Neural progenitor cell (in vitro differentiated cells): ENCODE measurements at regions not wholly inside any gene's neighbourhood (a gene's known extent, or its start where the extent isn't known, plus 50 kb on each side); places are given as distances from the start of the nearest gene placed in this dataset.

ENCODE experiments used
- DNase-seq: peaks from one replicate; pipeline ENCODE4 v3.0.0-alpha.2; 2016; ENCODE audit warnings: low spot score
- H2AFZ ChIP-seq: fragments of 200-600 bp; sonication (generic); replicated peaks from 2 replicates; pipeline ENCODE4 v1.6.1; 2016; ENCODE audit warnings: antibody characterized with exemption
- H3F3A ChIP-seq: fragments of 200-600 bp; sonication (generic); 2 replicates; pipeline ENCODE4 v1.6.1; 2016; ENCODE audit warnings: antibody characterized with exemption, low read depth
- H3K27ac ChIP-seq: fragments of 200-600 bp; sonication (generic); 2 replicates; pipeline ENCODE4 v1.5.1; 2016; ENCODE audit warnings: mild to moderate bottlenecking
- H3K27me3 ChIP-seq: fragments of 200-600 bp; sonication (generic); 2 replicates; pipeline ENCODE4 v1.6.1; 2016; ENCODE audit warnings: mild to moderate bottlenecking, moderate library complexity
- H3K36me3 ChIP-seq: fragments of 200-600 bp; sonication (generic); 2 replicates; pipeline ENCODE4 v1.5.1; 2016
- H3K4me1 ChIP-seq: fragments of 200-600 bp; sonication (generic); 2 replicates; pipeline ENCODE4 v1.6.1; 2016; ENCODE audit warnings: mixed run types
- H3K4me2 ChIP-seq: fragments of 200-600 bp; sonication (generic); 2 replicates; pipeline ENCODE4 v1.6.1; 2016
- H3K4me3 ChIP-seq: fragments of 200-600 bp; sonication (generic); 2 replicates; pipeline ENCODE4 v1.5.1; 2016
- H3K79me2 ChIP-seq: fragments of 200-600 bp; sonication (generic); 2 replicates; pipeline ENCODE4 v1.6.1; 2016; ENCODE audit warnings: low read depth
- H3K9ac ChIP-seq: fragments of 200-600 bp; sonication (generic); 2 replicates; pipeline ENCODE4 v1.6.1; 2016
- H3K9me3 ChIP-seq: fragments of 200-600 bp; sonication (generic); 2 replicates; pipeline ENCODE4 v1.5.1; 2016; ENCODE audit warnings: low read depth
- H4K20me1 ChIP-seq: fragments of 200-600 bp; sonication (generic); 2 replicates; pipeline ENCODE4 v1.6.1; 2016; ENCODE audit warnings: low read depth
- H3K27ac Mint-ChIP-seq: 3 replicates; pipeline ENCODE4 v1.8.0; 2021; ENCODE audit warnings: mixed read lengths
- H3K27me3 Mint-ChIP-seq: 2 replicates; pipeline ENCODE4 v1.8.0; 2022; ENCODE audit warnings: low read depth, mild to moderate bottlenecking, inconsistent platforms, moderate library complexity, mixed read lengths; ENCODE audit not compliant: insufficient read depth
- H3K36me3 Mint-ChIP-seq: 3 replicates; pipeline ENCODE4 v1.8.0; 2021; ENCODE audit warnings: mixed read lengths
- H3K4me1 Mint-ChIP-seq: 3 replicates; pipeline ENCODE4 v1.8.0; 2021; ENCODE audit warnings: mixed read lengths
- H3K4me3 Mint-ChIP-seq: 3 replicates; pipeline ENCODE4 v1.8.0; 2021; ENCODE audit warnings: mild to moderate bottlenecking, moderate library complexity, mixed read lengths
- H3K9me3 Mint-ChIP-seq: 3 replicates; pipeline ENCODE4 v1.8.0; 2020; ENCODE audit warnings: mixed read lengths
- EZH2 ChIP-seq: fragments of 200-600 bp; sonication (generic); IDR thresholded peaks from 2 replicates; pipeline ENCODE4 v1.6.1; 2017; ENCODE audit warnings: antibody characterized with exemption, mild to moderate bottlenecking, moderate library complexity
- EZH2phosphoT487 ChIP-seq: fragments of 200-600 bp; sonication (generic); IDR thresholded peaks from 2 replicates; pipeline ENCODE4 v1.6.1; 2017; ENCODE audit warnings: antibody characterized with exemption
- TF ChIP-seq, protein P1 (sequence below): fragments of 200-600 bp; sonication (generic); IDR thresholded peaks from 2 replicates; pipeline ENCODE4 v1.5.1; 2017; ENCODE audit warnings: antibody characterized with exemption, mild to moderate bottlenecking

DNA sequence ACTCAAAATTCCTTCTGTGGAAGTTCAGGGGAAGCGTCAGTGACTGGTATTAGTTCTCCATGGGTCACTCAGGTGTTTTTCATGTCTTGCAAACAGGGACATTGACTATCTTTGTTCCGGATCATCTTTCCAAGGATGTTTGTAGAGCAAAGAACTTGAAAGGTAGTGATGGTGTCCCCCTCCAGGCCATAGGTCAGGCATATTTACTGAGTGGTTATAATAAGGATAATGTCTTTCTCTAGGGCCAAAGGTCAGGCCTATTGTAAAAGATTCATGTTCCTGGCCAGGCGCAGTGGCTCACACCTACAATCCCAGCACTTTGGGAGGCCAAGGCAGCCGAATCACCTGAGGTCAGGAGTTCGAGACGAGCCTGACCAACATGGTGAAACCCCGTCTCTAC lies 614.8 kb downstream of the KIF4B start:
- Histone ChIP-seq H3K36me3 (no peaks in the 10 kb centered on the region), H3K4me3 (no peak overlapping the region), H3F3A (no peaks in the 10 kb centered on the region), H3K9ac (no peak overlapping the region), H3K4me1 (no peaks in the 10 kb centered on the region), H3K27me3 (no peaks in the 10 kb centered on the region), H3K79me2 (no peaks in the 10 kb centered on the region), H3K27ac (no peak overlapping the region), H3K9me3 (no peaks in the 10 kb centered on the region), H2AFZ (no peak overlapping the region), H4K20me1 (no peaks in the 10 kb centered on the region), H3K4me2 (no peak overlapping the region)
- no peaks in the 10 kb centered on the region for H3K36me3 Mint-ChIP-seq
- H3K27ac Mint-ChIP-seq: no peak overlapping the region
- H3K4me1 Mint-ChIP-seq: no peaks in the 10 kb centered on the region
- peaks cover 7% of the 10 kb centered on the region for H3K27me3 Mint-ChIP-seq
- no peaks in the 10 kb centered on the region for H3K9me3 Mint-ChIP-seq
- no peak overlapping the region for H3K4me3 Mint-ChIP-seq
- no peak for TF ChIP-seq EZH2
- TF ChIP-seq, protein P1, sequence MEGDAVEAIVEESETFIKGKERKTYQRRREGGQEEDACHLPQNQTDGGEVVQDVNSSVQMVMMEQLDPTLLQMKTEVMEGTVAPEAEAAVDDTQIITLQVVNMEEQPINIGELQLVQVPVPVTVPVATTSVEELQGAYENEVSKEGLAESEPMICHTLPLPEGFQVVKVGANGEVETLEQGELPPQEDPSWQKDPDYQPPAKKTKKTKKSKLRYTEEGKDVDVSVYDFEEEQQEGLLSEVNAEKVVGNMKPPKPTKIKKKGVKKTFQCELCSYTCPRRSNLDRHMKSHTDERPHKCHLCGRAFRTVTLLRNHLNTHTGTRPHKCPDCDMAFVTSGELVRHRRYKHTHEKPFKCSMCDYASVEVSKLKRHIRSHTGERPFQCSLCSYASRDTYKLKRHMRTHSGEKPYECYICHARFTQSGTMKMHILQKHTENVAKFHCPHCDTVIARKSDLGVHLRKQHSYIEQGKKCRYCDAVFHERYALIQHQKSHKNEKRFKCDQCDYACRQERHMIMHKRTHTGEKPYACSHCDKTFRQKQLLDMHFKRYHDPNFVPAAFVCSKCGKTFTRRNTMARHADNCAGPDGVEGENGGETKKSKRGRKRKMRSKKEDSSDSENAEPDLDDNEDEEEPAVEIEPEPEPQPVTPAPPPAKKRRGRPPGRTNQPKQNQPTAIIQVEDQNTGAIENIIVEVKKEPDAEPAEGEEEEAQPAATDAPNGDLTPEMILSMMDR: no peak
- TF ChIP-seq EZH2phosphoT487: no peak
- no peak for DNase-seq

GRCh38 chr5:155629597-155629996 lies 616.0 kb downstream of the KIF4B start:
- no peaks in the 10 kb centered on the region for H3K36me3 Mint-ChIP-seq
- H4K20me1 ChIP-seq: no peaks in the 10 kb centered on the region
- H3K4me3 Mint-ChIP-seq: no peak overlapping the region
- peaks cover 7% of the 10 kb centered on the region for H3K27me3 Mint-ChIP-seq
- H3F3A ChIP-seq: no peaks in the 10 kb centered on the region
- H3K79me2 ChIP-seq: no peaks in the 10 kb centered on the region
- H3K4me2 ChIP-seq: no peak overlapping the region
- no peaks in the 10 kb centered on the region for H3K4me1 Mint-ChIP-seq
- H3K36me3 ChIP-seq: no peaks in the 10 kb centered on the region
- no peak overlapping the region for H2AFZ ChIP-seq
- H3K9ac ChIP-seq: no peak overlapping the region
- no peak overlapping the region for H3K27ac ChIP-seq
- no peak for DNase-seq
- H3K9me3 ChIP-seq: no peaks in the 10 kb centered on the region
- H3K27me3 ChIP-seq: no peaks in the 10 kb centered on the region
- H3K9me3 Mint-ChIP-seq: peaks cover 2% of the 10 kb centered on the region
- TF ChIP-seq EZH2 (no peak), EZH2phosphoT487 (no peak)
- H3K4me3 ChIP-seq: no peak overlapping the region
- no peaks in the 10 kb centered on the region for H3K4me1 ChIP-seq
- no peak overlapping the region for H3K27ac Mint-ChIP-seq

GRCh38 chr5:155631116-155631515 lies 617.6 kb downstream of the KIF4B start:
- H3K27ac Mint-ChIP-seq: no peak overlapping the region
- no peak overlapping the region for H3K27ac ChIP-seq
- no peak overlapping the region for H3K9ac ChIP-seq

DNA sequence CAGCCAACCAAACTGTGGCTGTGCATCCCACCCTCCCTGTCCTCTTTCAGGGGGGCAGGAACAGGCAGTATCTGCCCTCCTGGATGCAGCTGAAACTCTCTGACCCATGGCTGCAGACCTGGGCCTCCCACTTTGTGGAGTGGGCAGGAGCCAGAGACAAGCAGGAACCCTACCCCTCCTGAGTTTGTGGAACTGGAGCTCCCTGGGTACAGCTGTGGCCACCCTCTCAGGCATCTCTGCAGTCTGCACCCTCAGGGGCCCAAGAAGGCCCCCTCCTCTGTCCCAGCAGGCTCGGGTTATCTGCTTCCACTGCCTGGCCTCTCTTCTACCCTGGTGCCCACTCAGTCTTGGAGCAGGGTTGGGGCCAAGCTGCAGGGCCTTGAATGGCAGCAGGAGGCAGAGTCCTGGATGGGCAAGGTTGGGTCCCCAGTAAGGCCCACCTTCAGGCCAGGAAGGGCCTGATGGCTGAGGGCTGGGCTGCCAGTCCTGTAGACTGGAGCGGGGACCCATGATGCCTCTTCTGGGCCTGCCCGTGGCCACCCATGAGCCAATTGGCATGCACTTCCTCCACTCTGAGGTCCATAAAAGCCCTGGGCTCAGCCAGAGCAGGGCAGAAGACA lies 619.9 kb downstream of the KIF4B start:
- no peaks in the 10 kb centered on the region for H3K36me3 ChIP-seq
- TF ChIP-seq EZH2 (no peak), EZH2phosphoT487 (no peak)
- TF ChIP-seq, protein P1: no peak
- H3K27me3 ChIP-seq: no peaks in the 10 kb centered on the region
- H3K4me2 ChIP-seq: no peak overlapping the region
- H3K79me2 ChIP-seq: no peaks in the 10 kb centered on the region
- H3K9me3 ChIP-seq: no peaks in the 10 kb centered on the region
- H3K27ac Mint-ChIP-seq: no peak overlapping the region
- no peaks in the 10 kb centered on the region for H3K4me1 ChIP-seq
- no peaks in the 10 kb centered on the region for H4K20me1 ChIP-seq
- peaks cover 6% of the 10 kb centered on the region for H3K27me3 Mint-ChIP-seq
- H2AFZ ChIP-seq: no peak overlapping the region
- no peaks in the 10 kb centered on the region for H3F3A ChIP-seq
- no peak overlapping the region for H3K27ac ChIP-seq
- no peak for DNase-seq
- H3K4me3 ChIP-seq: no peak overlapping the region
- no peaks in the 10 kb centered on the region for H3K4me1 Mint-ChIP-seq
- H3K36me3 Mint-ChIP-seq: no peaks in the 10 kb centered on the region
- H3K4me3 Mint-ChIP-seq: no peak overlapping the region
- H3K9ac ChIP-seq: no peak overlapping the region
- peaks cover 2% of the 10 kb centered on the region for H3K9me3 Mint-ChIP-seq

More at GRCh38 chr5:155631116-155631515, 617.6 kb downstream of the KIF4B start:
- H3F3A ChIP-seq: no peaks in the 10 kb centered on the region
- no peak overlapping the region for H3K4me2 ChIP-seq
- no peak overlapping the region for H2AFZ ChIP-seq
- no peaks in the 10 kb centered on the region for H3K4me1 ChIP-seq
- no peaks in the 10 kb centered on the region for H3K4me1 Mint-ChIP-seq
- no peak overlapping the region for H3K4me3 ChIP-seq
- no peaks in the 10 kb centered on the region for H4K20me1 ChIP-seq
- no peaks in the 10 kb centered on the region for H3K36me3 ChIP-seq
- H3K27me3 Mint-ChIP-seq: peaks cover 4% of the 10 kb centered on the region
- H3K79me2 ChIP-seq: no peaks in the 10 kb centered on the region
- no peak overlapping the region for H3K4me3 Mint-ChIP-seq
- H3K9me3 ChIP-seq: no peaks in the 10 kb centered on the region
- TF ChIP-seq EZH2: no peak
- no peak for TF ChIP-seq EZH2phosphoT487
- TF ChIP-seq, protein P1: no peak
- H3K36me3 Mint-ChIP-seq: no peaks in the 10 kb centered on the region
- no peak for DNase-seq
- H3K9me3 Mint-ChIP-seq: peaks cover 2% of the 10 kb centered on the region
- no peaks in the 10 kb centered on the region for H3K27me3 ChIP-seq
